Smooth muscle cell of the brain vasculature (primary cell): ENCODE measurements at regions not wholly inside any gene's neighbourhood (a gene's known extent, or its start where the extent isn't known, plus 50 kb on each side); places are given as distances from the start of the nearest gene placed in this dataset.
"Not testable (repeated sequence)": the region's sequence is repeated elsewhere in the genome, so short reads cannot be mapped to it uniquely, and the experiment has no call there.

ENCODE experiments used
- DNase-seq: peaks from one replicate; pipeline ENCODE4 v3.0.0-alpha.2; 2012; ENCODE audit warnings: low read depth, low spot score

DNA sequence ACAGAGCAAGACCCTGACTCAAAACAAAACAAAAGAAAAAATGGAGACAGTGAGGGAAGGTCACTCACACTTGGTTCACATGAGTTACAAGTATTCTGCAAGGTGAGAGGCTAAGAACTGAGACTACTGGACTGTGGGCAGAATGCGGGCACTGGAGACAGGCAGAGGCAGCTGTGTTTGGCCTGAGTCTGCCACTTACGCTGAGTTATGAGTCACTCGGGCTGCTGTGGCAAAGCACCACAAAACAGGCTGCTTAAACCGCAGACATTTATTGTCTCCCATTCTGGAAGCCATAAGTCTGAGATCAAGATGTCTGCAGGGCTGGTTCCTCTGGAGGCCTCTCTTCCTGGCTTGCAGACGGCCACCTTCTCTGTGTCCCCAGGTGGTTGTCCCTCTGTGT is 122.8 kb downstream of the SHANK2 start:
- DNase-seq, result no peak

DNA sequence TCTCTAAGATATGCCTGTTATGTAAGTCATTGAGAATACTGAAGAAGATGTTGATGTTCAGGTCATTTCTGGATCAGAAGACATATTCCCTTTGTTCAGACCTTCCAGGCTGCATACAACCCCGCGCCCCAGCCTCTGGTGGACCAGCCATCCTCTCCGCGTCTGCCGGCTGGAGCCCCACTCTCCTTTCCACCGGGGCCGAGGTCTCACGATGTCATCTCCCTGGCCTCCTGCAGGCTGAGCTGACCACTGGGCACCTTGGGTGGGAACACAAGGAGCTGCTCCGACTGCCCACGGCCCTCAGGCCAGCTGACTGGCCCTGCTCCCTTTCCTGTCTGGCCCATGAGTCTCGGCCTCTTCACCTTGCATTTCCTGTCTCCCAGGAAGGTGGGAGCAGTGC is 124.6 kb downstream of the SHANK2 start:
- DNase-seq, result no peak

DNA sequence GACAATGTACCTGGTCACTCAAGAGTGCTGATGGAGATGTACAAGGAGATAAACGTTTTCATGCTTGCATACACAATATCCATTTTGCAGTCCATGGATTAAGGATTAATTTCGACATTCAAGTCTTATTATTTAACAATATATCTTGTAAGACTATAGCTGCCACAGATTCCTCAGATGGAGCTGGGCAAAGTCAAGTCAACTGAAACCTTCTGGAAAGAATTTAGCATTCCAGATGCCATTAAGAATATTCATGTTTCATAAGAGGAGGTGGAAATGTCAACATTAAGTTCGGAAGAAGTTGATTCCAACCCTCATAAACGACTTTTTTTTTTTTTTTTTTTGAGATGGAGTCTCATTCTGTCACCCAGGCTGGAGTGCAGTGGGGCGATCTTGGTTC is 126.0 kb downstream of the SHANK2 start:
- DNase-seq, result not testable (repeated sequence)

DNA sequence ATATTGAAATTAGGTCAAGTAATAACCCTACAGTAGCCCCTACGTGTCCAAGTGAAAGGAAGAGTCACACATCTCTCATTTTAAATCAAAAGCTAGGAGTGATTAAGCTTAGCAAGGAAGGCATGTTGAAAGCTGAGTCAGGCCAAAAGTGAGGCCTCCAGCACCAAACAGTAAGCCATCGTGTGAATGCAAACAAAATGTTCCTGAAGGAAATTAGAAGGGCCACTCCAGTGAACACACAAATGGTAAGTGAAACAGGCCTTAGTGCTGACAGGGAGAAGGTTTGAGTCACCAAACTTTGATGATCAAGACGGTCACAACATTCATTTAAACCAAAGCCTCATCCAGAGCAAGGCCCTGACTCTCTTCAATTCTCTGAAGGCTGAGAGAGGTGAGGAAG is 127.2 kb downstream of the SHANK2 start:
- no peak for DNase-seq

DNA sequence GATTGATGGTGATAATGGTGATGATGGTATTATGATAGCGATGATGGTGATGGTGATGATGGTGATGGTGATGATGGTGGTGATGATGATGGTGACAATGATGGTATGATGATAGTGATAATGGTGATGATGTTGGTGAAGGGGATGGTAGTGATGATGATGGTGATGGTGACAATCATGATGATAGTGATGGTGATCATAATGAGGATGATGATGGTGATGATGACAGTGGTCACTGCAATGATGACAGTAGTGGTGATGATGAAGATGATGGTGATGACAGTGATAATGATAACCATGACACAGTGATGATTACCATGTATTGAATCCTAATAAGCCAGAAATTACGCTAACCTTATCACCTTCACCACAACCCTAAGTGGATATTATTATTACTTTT is 128.2 kb downstream of the SHANK2 start:
- DNase-seq, result no peak

DNA sequence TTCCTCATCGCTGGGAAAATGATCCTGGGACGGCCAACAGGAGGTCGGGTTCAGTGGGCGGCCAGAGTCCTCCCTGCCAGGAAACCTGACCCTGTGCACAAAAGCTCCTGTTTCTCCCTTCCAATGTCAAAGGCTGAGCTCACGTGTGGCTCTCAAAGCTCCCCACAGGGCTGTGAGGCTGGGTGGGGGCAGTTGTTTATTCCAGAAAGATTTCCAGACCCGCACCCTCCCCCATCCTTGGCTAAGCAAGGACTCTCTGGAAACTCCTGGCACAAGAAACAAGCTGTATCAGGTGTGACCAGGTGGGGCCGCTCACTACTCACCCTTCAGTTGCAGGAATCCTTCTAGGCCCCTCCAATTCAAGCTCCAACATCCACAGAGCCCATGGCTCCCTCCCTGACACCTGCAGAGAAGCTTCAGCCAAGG is 131.9 kb downstream of the SHANK2 start:
- DNase-seq, result no peak

DNA sequence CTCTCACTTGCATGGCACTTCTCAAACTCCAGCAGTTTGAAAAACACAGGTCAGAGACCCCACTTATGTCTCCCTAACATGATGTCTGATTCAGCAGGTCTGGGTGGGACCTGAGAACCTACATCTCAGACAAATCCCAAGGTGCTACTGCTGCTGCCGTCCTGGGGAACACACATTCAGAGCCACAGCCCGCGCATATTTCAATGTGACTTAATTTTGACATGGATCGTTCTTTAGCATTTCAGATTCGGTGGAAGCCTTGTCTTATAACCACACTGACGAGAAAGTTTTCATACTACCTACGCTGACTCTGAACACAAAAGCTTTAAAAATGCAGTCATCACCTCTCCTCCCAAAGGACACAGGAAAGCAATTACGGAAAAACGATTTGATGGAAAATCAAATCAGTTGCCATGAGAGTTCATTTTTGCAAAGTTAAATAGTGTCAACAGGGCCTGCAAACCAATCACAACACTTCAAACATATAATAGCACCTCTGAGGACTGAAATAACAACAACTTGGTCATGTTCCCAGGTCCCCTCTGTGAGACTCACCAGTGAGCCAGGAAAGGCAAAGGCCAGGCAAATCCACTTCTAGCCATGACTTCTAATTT is 132.6 kb downstream of the SHANK2 start:
- DNase-seq, result no peak

DNA sequence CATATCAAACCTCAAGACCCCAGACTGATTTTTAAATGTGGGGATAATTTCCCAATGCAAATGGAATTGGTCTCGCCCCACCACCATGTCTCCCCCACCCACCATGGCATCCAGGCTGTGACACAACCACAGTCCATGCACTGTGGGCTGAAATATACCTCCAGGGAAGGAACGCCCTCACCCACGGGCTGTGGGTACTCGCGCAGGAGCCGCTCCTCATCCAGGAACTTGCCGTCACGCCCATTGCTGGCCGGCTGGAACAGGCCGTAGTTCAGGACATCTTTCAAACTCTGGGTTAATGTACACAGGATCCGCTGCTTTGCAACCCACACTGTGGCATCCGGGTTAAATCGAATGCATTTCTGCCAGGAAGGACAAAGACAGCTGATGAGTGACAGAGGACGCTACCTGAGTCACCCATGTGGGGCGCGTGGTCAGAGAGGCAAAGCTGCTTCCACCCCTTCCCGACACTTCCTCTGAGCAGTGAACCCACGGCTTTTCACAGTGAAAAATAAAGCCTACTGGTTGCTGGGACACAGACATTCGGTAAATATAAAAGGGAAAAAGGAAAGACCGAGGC is 133.6 kb downstream of the SHANK2 start:
- no peak for DNase-seq

DNA sequence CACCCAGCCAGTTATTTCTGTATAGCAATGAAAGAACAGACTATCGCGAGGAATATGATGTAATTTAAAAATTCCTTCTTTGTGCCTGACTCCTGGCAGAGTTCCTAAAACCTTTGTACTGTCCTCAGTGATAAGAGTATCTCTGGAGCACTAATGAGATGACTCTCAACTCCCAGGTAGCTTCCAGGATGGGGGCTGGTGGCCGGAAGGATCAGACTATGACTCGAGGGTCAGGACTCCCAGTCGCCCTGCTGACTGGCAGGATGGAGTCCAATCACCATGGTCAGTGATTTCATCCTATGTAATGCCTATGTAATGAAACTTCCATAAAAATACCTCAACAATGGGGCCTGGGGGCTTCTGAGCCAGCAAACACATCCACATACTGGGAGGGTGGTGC is 135.1 kb downstream of the SHANK2 start:
- DNase-seq, result no peak

DNA sequence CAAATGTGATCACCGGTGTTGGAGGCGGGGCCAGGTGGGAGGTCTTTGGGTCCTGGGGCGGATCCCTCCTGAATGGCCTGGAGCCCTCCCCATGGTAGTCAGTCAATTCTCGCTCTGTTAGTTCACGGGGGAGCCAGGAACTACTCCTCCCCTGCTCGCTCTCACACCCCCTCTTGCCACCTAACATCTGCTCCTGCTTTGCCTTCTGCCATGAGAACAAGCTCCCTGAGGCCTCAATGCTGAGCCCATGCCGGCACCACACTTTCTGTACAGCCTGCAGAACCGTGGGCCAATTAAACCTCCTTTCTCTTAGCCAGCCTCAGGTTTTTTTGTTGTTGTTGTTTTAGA is 135.7 kb downstream of the SHANK2 start:
- no peak for DNase-seq

DNA sequence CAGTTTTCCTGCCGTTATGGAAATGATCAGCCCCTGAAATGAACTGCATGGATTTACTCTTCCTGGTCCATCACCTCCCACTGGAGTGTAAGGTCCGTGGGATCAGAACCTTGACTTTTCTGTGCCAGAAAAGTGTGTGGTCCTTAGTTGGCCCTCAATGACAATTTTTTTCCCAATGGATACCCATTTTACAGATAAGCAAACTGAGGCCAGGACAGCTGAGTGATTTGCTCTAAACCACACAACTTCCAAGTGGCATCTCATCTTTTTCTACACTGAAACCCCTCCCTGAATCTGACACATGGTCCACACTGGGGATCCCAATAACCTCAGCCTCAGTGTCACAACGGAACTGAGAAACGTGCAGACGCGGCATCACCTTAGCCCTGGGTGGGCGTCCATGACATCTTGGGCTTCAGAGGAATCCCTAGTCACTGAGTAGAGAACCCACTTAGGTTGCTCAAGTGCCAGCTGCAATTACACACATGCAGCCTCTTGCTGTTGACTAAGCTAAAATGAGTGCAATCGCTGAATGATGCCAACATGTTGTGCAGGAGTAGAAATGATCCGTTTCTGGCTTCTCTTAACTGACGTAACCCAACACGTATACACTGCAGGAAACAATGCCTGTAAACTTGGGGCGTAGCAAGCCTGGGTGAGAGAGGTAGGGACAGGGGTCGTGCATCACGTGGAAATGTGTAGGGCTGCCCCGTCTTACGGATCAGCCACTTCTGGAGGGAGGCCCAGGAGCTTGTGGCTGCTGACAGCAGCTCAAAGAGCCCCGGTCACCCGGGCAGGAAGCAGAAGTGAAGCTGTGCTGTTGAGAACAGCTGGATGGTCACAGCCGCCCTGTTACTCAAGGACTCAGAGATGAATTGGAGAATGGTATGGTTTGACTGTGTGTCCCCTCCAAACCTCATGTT is 136.3 kb downstream of the SHANK2 start:
- no peak for DNase-seq

DNA sequence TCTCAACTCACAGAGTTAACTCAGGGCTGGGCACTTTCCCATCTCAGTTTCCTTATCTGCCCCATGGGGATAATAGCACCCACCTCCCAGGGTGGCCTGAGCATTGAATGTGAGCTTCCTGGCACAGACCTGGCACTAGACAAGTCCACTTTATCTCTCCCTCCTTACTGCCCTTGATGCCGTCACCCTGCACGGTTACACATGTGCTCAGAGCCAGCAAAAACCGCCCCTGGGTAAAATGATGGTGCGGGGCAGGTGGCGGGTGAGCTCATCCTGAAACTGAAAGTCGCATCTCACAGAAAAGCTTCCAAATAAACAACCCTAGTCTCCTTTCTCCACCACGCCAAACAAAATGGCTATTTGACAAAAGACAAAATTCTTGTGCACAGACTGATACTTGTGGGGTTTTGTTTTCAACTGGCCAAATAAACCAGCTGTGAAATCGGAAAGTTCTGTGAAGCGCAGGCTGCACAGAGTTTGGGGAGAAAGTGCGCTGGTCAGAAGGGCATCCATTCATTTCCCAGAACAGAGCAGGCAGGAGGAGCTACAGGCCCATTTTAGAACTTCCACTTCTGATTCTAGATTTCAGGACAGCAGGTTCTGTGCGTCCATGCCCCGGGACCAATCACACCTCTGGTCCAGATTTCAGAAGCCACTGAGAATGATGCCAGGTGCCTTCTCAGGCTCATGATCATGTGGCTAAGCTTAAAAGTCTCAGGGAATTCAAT is 138.1 kb downstream of the SHANK2 start:
- no peak for DNase-seq

DNA sequence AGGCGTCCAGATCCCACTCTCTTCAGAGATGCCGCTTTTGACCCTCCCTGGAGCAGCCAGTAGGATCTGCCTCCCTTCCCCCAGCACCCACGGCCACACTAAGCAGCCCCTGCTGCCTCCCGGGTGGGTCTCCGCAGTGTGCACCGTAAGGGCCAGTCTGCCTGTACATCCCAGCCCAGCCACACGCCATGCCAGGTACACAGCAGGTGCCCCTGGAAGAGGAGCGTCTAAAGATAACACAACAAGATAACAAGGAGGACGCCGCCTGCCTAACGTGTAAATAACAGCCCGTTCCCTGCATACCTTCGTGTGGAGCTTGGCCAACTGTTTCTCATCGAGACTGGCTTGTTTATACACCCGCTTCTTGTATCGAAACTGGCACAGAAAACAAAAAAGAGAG is 139.4 kb downstream of the SHANK2 start:
- no peak for DNase-seq

DNA sequence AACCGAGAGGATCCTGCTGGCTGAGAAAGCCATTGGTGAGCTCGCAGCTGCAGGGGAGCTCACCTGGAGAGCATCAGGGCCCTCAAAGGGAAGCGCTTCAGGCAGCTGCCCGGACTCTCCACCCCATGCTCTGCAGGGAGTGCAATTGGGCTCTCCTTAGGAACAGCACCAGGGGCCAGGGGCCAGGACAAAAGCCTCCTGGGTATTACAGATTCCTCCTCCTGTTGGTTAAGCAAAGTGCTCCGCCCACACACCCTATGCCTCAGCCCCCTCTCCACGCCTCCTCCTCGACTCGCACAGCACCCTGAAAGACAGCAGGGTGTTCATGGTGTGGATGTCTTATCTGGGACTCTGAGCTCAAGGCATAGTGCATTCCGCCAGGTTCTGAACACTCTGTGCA is 139.9 kb downstream of the SHANK2 start:
- no peak for DNase-seq

DNA sequence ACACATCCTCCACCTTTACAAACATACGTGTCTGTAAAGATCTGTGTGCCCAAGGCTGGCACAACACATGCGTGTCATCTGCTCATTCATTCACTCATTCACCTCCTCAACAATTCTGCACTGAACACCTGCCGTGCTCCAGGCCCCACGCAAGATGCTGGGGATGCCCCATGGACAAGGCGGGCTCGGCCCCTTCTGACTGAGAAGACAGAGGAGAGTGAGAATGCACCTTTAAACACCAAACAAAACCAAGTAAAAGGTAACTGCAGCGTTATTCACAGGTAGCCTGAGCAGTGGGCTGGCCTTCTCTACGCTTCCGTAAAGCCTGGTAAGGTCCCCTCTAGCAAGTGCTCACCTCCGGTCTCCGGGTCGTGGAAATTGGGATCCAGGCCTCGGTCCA is 142.8 kb downstream of the SHANK2 start:
- no peak for DNase-seq

DNA sequence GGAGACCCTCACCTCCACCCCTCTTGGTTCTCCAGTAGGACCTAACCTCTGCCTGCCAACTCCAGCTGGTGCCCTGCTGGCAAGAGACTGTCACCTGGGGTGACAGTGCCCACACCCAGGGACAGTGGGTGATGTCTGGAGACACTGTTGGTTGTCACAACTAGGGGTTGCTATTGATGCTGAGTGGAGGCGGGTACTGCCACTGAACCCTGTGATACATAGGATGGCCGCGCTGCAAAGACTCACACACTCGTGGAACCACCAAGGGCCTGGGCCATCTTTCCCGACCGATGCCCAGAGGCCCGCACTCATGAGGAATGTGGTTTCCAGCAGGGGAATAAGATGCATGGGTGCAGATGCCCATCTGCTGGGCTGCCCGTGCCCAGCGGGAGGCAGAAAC is 143.2 kb downstream of the SHANK2 start:
- no peak for DNase-seq

DNA sequence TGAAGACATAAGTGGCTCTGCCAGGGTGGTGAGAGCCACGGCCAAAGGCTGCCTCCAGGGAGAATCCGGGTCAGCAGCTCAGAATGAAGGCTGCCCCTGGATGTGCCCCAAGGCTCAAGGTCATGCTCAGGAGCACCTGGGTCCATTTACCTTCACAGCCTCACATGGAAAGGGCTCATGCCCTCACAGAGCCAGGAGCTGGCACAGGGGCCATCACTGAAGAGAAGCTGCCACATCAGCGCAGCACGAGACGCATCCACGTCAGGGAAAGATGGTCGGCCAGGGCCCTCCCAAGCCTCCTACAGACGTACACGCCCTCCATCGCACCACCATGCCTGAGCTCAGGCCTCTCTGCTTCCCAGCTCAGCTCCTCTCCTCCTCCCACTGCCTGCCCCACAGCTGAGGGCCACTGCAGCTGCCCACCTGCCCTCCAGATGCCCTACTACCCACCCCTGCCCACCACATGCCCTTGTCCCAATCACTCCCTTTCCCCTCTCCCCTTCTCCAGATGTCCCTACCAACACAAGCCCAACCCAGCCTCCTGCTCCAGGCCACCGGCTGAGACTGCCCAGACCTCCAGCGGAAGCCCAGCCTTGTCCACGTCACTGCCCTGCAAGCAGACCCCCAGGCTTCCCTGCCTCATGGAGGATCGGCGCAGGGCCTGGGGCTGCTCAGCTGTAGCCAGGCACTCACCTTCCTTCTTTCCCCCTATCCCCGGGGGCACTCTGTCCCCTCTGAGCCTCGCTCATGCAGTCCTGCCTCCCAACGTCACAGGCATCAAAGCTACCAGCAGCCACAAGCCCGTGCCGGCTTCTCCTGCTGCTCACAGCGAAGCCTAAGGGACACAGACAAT is 144.1 kb downstream of the SHANK2 start:
- no peak for DNase-seq

DNA sequence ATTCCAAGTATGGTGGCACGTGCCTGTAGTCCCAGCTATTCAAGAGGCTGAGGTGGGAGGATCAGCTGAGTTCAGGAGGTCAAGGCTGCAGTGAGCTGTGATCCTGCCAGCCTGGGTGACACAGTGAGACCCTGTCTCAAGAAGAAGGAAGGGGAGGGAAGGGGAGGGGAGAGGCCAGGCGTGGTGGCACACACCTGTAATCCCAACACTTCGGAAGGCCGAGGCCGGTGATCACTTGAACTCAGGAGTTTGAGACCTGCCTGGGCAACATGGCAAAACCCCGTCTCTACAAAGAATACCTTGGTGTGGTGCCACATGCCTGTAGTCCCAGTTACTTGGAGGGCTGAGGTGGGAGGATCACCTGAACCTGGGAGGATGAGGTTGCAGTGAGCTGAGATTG is 145.7 kb downstream of the SHANK2 start:
- DNase-seq, result no peak

DNA sequence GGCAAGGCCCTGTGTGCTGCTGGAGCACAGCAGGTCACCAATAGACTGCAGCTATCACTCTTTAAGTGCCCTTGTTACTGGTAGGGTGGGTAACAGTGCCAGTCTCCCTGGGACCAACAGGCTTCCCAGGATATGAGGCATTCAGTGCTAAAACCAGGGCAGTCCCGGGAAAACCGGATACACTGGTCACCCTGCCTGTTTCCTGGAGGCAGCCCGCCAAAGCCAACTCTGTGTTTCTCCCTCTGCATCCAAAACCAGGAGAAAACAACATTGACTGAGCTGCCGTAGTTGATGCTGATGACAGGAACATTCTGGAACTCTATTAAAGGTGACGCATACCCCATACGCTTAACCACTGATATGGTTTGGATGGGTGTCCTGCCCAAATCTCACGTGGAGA is 149.1 kb downstream of the SHANK2 start:
- DNase-seq, result no peak

DNA sequence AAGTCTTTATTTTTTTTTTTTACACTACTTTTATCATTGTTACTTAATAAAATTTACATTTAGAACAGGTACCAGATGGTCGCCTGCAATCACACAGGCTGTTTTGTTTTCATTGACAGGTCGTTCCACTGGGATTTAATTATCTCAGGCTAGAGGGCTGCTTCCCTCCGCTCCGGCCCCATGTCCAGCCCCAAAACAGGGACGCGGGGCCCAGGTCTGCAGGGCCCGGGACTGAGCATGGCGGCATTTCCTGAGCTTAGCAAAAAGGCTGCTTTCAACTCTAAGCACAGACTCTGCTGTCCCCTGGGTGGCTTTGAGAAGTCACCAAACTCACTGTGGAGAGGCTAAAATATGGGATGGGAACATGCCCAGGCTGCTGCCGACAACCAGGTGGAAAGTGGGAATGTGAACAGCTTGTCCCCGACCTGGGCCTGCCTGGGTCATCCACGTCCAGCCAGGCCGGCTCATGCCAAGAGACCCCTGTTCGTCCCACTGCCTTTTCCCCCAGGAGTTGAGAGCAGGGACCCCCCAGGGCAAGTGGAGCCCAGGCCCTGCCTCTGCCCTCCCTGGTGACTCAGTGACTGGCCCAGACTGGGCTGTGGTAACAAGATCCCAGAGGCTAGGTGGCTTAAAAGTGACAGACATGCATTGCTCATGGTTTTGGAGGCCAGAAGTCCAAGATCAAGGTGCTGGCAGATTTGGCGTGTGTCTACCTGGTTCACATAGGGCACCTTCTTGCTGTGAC is 150.0 kb downstream of the SHANK2 start:
- DNase-seq, result no peak

DNA sequence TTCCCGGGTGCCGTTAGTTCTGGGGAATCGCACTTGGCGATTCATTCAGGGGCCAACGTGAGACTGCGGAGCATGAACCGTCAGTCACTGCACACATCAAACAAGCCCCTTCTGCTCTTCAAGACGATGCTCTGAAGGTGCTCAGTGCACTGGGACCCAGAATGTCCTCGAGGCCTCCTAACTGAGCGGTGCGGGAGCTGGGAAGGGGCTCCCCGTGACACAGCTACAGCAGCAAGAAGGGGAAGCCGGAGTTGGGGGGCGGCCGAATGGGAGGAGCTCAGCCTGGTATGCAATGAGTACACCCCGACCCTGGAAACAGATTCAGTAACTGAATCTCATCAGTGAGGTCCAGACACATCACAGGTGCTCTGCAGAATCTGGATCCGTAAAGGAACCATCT is 150.8 kb downstream of the SHANK2 start:
- DNase-seq, result no peak
